HepG2 (cell line): ENCODE measurements at regions not wholly inside any gene's neighbourhood (a gene's known extent, or its start where the extent isn't known, plus 50 kb on each side); places are given as distances from the start of the nearest gene placed in this dataset.

ENCODE experiments used
- ATAC-seq: fragments of 200-7000 bp; cut with Tn5 transposase; 3 replicates; pipeline ENCODE4 v1.9.1; 2020; ENCODE audit warnings: mild to moderate bottlenecking, moderate library complexity
- BruUV-seq: library from RNA; stranded (reverse); fragments of 400-500 nt; replicated peaks from 2 replicates; lab custom pipeline; 2021; lab: Mats Ljungman, UMichigan
- CTCF ChIA-PET: fragments of 300-600 bp; formaldehyde crosslinking; extraction: SDS; loops from one replicate; lab custom pipeline; 2021; ENCODE audit warnings: low total read pairs, inconsistent platforms, low intra/inter-chr PET ratio; lab: Yijun Ruan, JAX
- POLR2A ChIA-PET: fragments of 350-600 bp; sonication (Branson Sonifier 250); formaldehyde crosslinking; loops from one replicate; lab custom pipeline; 2020; ENCODE audit warnings: antibody characterized with exemption, inconsistent platforms; lab: Yijun Ruan, JAX
- DNase-seq: peaks from one replicate; pipeline ENCODE4 v3.0.0-alpha.2; 2015; ENCODE audit warnings: low spot score
- FAIRE-seq: peaks from 3 replicates; lab custom pipeline; 2011; peaks lifted over from hg19 to GRCh38; lab: Jason Lieb, UNC
- H2AFZ ChIP-seq: one replicate; pipeline ENCODE4 v1.6.1; 2011; ENCODE audit warnings: low read length, inconsistent platforms
- H3K27ac ChIP-seq: fragments of 300-600 bp; 3 replicates; pipeline ENCODE4 v1.8.0; 2011; ENCODE audit warnings: mixed run types, mild to moderate bottlenecking, mixed read lengths, low read length, inconsistent platforms; ENCODE audit not compliant: insufficient read depth; ENCODE audit errors: extremely low read length
- H3K27me3 ChIP-seq, 2 experiments: fragments of 200-600 bp in 1 of 2; 2 replicates in 1 of 2; 3 replicates in 1 of 2; pipeline versions ENCODE4 v1.6.0 to v1.8.0; 2011; ENCODE audit warnings: low read length in 2 of 2, mild to moderate bottlenecking in 2 of 2, moderate library complexity in 2 of 2, inconsistent platforms in 1 of 2; ENCODE audit not compliant: insufficient read depth in 2 of 2, control insufficient read depth in 1 of 2
- H3K36me3 ChIP-seq, 2 experiments: fragments of 200-600 bp in 1 of 2; replicated peaks in 1 of 2; 2 replicates in 1 of 2; 3 replicates in 1 of 2; pipeline versions ENCODE4 v1.5.1 to v1.8.0; 2011; ENCODE audit warnings: low read length in 2 of 2, inconsistent platforms in 1 of 2; ENCODE audit not compliant: insufficient read depth in 2 of 2, control insufficient read depth in 1 of 2
- H3K4me1 ChIP-seq: 2 replicates; pipeline ENCODE4 v1.5.1; 2012; ENCODE audit warnings: low read length, inconsistent platforms; ENCODE audit not compliant: insufficient read depth
- H3K4me2 ChIP-seq: 2 replicates; pipeline ENCODE4 v1.6.0; 2011; ENCODE audit warnings: low read depth, low read length, inconsistent platforms
- H3K4me3 ChIP-seq, 3 experiments: fragments of 200-600 bp in 1 of 3; sonication (generic), shearing (Covaris generic) in 1 of 3; replicated peaks in 1 of 3; 2 replicates each; pipeline ENCODE4 v1.5.1; 2011 to 2016; ENCODE audit warnings: low read length in 3 of 3, inconsistent platforms in 2 of 3, low read depth in 2 of 3, mild to moderate bottlenecking in 2 of 3, control low read depth in 1 of 3, mixed read lengths in 1 of 3; ENCODE audit not compliant: insufficient read depth in 1 of 3
- H3K79me2 ChIP-seq: one replicate; pipeline ENCODE4 v1.6.1; 2011; ENCODE audit warnings: low read length, inconsistent platforms; ENCODE audit not compliant: insufficient read depth
- H3K9ac ChIP-seq: 2 replicates; pipeline ENCODE4 v1.6.0; 2011; ENCODE audit warnings: mild to moderate bottlenecking, low read depth, low read length, inconsistent platforms; ENCODE audit not compliant: insufficient read depth
- H3K9me3 ChIP-seq: 2 replicates; pipeline ENCODE4 v1.5.1; 2012; ENCODE audit warnings: mild to moderate bottlenecking, low read length
- H4K20me1 ChIP-seq: 2 replicates; pipeline ENCODE4 v1.6.0; 2011; ENCODE audit warnings: inconsistent platforms, mild to moderate bottlenecking, low read length, moderate library complexity; ENCODE audit not compliant: insufficient read depth
- AHDC1 ChIP-seq: sonication (generic); formaldehyde crosslinking; IDR thresholded peaks from 2 replicates; pipeline ENCODE4 v1.5.1; 2020; ENCODE audit warnings: mild to moderate bottlenecking, missing genetic modification reagents, borderline replicate concordance
- BHLHE40 ChIP-seq: IDR thresholded peaks from 2 replicates; pipeline ENCODE4 v1.6.1; 2011; ENCODE audit warnings: low read length, improper control_type of control experiment
- TEF ChIP-seq: sonication (generic); formaldehyde crosslinking; IDR thresholded peaks from 2 replicates; pipeline ENCODE4 v1.5.0; 2020; ENCODE audit warnings: missing genetic modification reagents
- TSC22D2 ChIP-seq: sonication (generic); formaldehyde crosslinking; IDR thresholded peaks from 2 replicates; pipeline ENCODE4 v1.5.1; 2020; ENCODE audit warnings: missing genetic modification reagents, mild to moderate bottlenecking, borderline replicate concordance
- in situ Hi-C: cut with HindIII; loops from 2 replicates; pipeline ENCODE4 v1.10.0; 2017; ENCODE audit warnings: low pct_unique_long_range_greater_than_20kb; ENCODE audit not compliant: extremely low pct_ligation_motif_present
- intact Hi-C: fragments of 100-400 bp; cut with micrococcal nuclease; formaldehyde crosslinking; loops from one replicate; pipeline ENCODE4 v1.10.0; 2022; ENCODE audit not compliant: unreplicated experiment

GRCh38 chr20:40368876-40369275 is 320.2 kb downstream of the MAFB start:
- H4K20me1 ChIP-seq: no peaks in the 10 kb centered on the region
- BruUV-seq: no TSS peak
- no peaks in the 10 kb centered on the region for H3K4me1 ChIP-seq
- DNase-seq: no peak
- FAIRE-seq: no peak
- ATAC-seq: no peak
- no peaks in the 10 kb centered on the region for H3K79me2 ChIP-seq
- H3K9ac ChIP-seq: no peak overlapping the region
- no peaks in the 10 kb centered on the region for H3K27me3 ChIP-seq
- TF ChIP-seq TEF (CRISPR knock-in tag): no peak
- no peak for TF ChIP-seq AHDC1
- TF ChIP-seq TSC22D2: no peak
- TF ChIP-seq BHLHE40: no peak
- H3K36me3 ChIP-seq: no peaks in the 10 kb centered on the region
- ChIA-PET POLR2A (no interaction called here), CTCF (no interaction called here)
- intact Hi-C loops: loop anchor here (2.0 kb wide), 1 partner anchor 28 kb away; no protein-coding TSS in a partner anchor
- H3K9me3 ChIP-seq: no peaks in the 10 kb centered on the region
- H3K4me3 ChIP-seq: no peak overlapping the region
- no peak overlapping the region for H2AFZ ChIP-seq
- H3K27ac ChIP-seq: no peak overlapping the region
- in situ Hi-C loops: no loop called here
- no peak overlapping the region for H3K4me2 ChIP-seq
